ENCODE measurements at regions not wholly inside any gene's neighbourhood (a gene's known extent, or its start where the extent isn't known, plus 50 kb on each side); places are given as distances from the start of the nearest gene placed in this dataset.

DNA sequence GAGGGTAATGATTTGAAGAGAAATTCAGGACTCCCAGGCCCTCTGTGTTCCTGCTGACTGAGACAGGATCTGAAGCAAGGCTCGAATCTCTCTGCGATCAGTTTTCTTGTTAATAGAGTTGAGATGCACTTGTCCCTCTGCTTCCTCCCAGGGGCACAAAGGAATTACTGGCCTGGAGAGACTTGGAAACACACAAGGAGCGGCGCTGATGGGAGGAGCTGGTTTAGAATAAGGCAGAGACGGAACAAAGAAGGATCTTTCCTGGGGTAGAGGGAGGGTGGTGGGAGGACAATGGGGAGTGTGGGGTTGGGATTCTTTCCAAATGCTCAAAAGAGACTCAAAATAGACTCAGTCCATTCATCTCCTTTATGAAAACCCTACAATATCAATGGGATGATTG lies 719.1 kb downstream of the UQCRFS1 start:
- H3K9ac ChIP-seq (ENCODE audit: low read length in 5 of 5) = no peak overlapping the region
- no peak overlapping the region for H3K27ac ChIP-seq (ENCODE audit: low read depth, low read length)
- H3K4me3 ChIP-seq (ENCODE audit: low read depth in 1 of 5, low read length in 5 of 5) = no peak overlapping the region
- no peaks in the 10 kb centered on the region for H3K9me3 ChIP-seq (ENCODE audit: control insufficient read depth in 5 of 5, low read length in 5 of 5)
- H3K4me1 ChIP-seq (ENCODE audit: control insufficient read depth in 5 of 5, insufficient read depth in 5 of 5, low read length in 5 of 5) = no peaks in the 10 kb centered on the region
- peaks cover 0 to 4% (median 3%) of the 10 kb centered on the region in 5 donors for H3K27me3 ChIP-seq (ENCODE audit: control insufficient read depth in 5 of 5, insufficient read depth in 4 of 5, low read length in 5 of 5)
- no peaks in the 10 kb centered on the region for H3K36me3 ChIP-seq (ENCODE audit: control insufficient read depth in 5 of 5, insufficient read depth in 5 of 5, low read length in 5 of 5)

DNA sequence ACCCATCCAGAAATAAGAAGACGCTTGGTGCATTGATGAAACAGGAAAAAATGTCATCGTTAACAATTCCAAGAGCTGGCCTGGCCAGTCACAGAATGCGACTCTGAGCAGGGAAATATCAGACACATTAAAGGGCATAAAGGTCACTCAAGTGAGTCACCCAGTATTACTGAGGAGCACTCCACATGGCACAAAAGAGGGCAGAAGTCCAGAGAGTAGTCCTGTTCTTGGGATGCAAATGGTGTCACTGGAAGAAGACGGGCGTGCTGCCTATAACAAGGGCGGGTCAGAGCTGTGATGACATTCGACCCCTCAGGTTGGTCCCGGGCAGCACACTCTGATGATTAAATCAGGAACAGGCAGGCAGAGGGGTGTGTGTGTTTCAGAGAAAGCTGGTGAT lies 720.3 kb downstream of the UQCRFS1 start:
- Histone ChIP-seq H3K27me3 (ENCODE audit: control insufficient read depth in 5 of 5, insufficient read depth in 4 of 5, low read length in 5 of 5) (peaks cover 0 to 4% (median 3%) of the 10 kb centered on the region in 5 donors), H3K27ac (ENCODE audit: low read depth, low read length) (no peak overlapping the region), H3K36me3 (ENCODE audit: control insufficient read depth in 5 of 5, insufficient read depth in 5 of 5, low read length in 5 of 5) (no peaks in the 10 kb centered on the region), H3K4me1 (ENCODE audit: control insufficient read depth in 5 of 5, insufficient read depth in 5 of 5, low read length in 5 of 5) (no peaks in the 10 kb centered on the region), H3K4me3 (ENCODE audit: low read depth in 1 of 5, low read length in 5 of 5) (no peak overlapping the region), H3K9me3 (ENCODE audit: control insufficient read depth in 5 of 5, low read length in 5 of 5) (no peaks in the 10 kb centered on the region), H3K9ac (ENCODE audit: low read length in 5 of 5) (no peak overlapping the region)

DNA sequence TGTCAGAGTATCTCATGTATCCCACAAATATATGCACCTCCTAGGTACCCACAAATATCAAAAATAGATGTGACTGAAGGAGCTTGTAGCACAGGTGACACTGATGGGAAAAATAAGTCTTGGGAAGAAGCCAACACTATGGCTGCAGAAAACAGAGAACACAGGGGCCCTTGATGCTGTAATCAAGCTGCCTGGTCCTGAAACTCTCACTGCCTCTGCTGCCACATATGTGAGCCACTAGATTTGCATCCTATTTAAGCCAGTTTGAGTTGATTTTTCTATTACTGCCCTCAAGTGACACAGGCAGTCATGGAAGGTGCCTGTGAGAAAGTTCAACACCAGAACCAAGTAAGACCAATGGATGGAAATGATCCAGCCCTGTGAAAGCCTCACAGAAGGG lies 720.8 kb downstream of the UQCRFS1 start:
- Histone ChIP-seq H3K27ac (ENCODE audit: low read depth, low read length) (no peak overlapping the region), H3K9me3 (ENCODE audit: control insufficient read depth in 5 of 5, low read length in 5 of 5) (no peaks in the 10 kb centered on the region), H3K4me1 (ENCODE audit: control insufficient read depth in 5 of 5, insufficient read depth in 5 of 5, low read length in 5 of 5) (no peaks in the 10 kb centered on the region), H3K9ac (ENCODE audit: low read length in 5 of 5) (no peak overlapping the region), H3K27me3 (ENCODE audit: control insufficient read depth in 5 of 5, insufficient read depth in 4 of 5, low read length in 5 of 5) (peaks cover 0 to 4% (median 3%) of the 10 kb centered on the region in 5 donors), H3K36me3 (ENCODE audit: control insufficient read depth in 5 of 5, insufficient read depth in 5 of 5, low read length in 5 of 5) (no peaks in the 10 kb centered on the region), H3K4me3 (ENCODE audit: low read depth in 1 of 5, low read length in 5 of 5) (no peak overlapping the region)

DNA sequence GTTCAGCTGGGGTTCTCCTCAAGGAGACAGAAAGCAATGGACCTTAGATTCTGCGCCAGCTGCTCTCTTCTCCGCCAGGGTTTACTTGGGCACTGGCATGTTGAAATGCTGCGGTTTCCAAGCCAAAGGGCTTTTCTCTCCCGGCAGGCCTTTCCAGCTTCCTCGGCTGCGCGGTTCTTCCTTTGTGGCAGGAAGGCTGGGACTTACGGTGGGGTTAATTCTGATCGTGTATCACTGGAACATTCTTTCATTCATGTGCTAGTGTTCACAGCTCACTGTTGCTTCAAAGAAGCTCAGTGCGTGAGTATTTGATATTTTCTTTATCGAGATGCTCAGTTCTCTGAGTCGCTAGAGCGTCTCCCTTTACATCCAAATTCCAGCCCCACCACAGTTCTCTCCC lies 723.2 kb downstream of the UQCRFS1 start:
- Histone ChIP-seq H3K9ac (ENCODE audit: low read length in 5 of 5) (no peak overlapping the region), H3K27ac (ENCODE audit: low read depth, low read length) (no peak overlapping the region), H3K4me3 (ENCODE audit: low read depth in 1 of 5, low read length in 5 of 5) (no peak overlapping the region), H3K4me1 (ENCODE audit: control insufficient read depth in 5 of 5, insufficient read depth in 5 of 5, low read length in 5 of 5) (peaks cover 0 to 5% (median 0%) of the 10 kb centered on the region in 5 donors), H3K36me3 (ENCODE audit: control insufficient read depth in 5 of 5, insufficient read depth in 5 of 5, low read length in 5 of 5) (no peaks in the 10 kb centered on the region), H3K27me3 (ENCODE audit: control insufficient read depth in 5 of 5, insufficient read depth in 4 of 5, low read length in 5 of 5) (peaks cover 0 to 4% (median 3%) of the 10 kb centered on the region in 5 donors), H3K9me3 (ENCODE audit: control insufficient read depth in 5 of 5, low read length in 5 of 5) (no peaks in the 10 kb centered on the region)

DNA sequence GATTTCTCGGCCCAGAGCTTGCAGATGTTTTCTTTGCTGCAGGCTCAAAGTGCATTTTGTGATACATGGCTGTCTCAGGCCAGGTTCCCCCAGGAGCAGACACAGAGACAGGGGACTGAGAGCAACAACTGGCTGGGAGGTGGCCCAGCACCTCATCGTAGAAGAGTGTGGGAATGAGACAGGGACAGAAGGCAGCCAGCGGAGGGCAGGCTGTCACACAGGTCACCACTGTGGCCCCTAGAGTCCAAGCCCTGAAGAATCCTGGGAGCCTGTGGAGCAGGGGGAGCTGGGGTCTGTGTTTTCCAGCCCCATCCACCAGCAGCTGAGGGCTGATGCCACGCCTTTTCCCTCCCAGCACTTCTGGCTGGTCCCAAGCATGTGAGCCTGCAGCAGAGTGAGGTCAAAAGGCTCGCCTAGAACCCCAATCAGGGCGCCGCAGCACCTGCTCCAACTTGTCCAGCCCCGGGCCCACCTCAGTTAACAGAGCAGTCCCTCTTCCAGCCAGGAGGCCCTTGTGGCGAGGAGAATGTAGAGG lies 723.8 kb downstream of the UQCRFS1 start:
- H3K4me1 ChIP-seq (ENCODE audit: control insufficient read depth in 5 of 5, insufficient read depth in 5 of 5, low read length in 5 of 5) = peaks cover 0 to 5% (median 0%) of the 10 kb centered on the region in 5 donors
- H3K4me3 ChIP-seq (ENCODE audit: low read depth in 1 of 5, low read length in 5 of 5) = no peak overlapping the region
- no peaks in the 10 kb centered on the region for H3K9me3 ChIP-seq (ENCODE audit: control insufficient read depth in 5 of 5, low read length in 5 of 5)
- peaks cover 0 to 4% (median 3%) of the 10 kb centered on the region in 5 donors for H3K27me3 ChIP-seq (ENCODE audit: control insufficient read depth in 5 of 5, insufficient read depth in 4 of 5, low read length in 5 of 5)
- H3K36me3 ChIP-seq (ENCODE audit: control insufficient read depth in 5 of 5, insufficient read depth in 5 of 5, low read length in 5 of 5) = no peaks in the 10 kb centered on the region
- no peak overlapping the region for H3K9ac ChIP-seq (ENCODE audit: low read length in 5 of 5)
- no peak overlapping the region for H3K27ac ChIP-seq (ENCODE audit: low read depth, low read length)

DNA sequence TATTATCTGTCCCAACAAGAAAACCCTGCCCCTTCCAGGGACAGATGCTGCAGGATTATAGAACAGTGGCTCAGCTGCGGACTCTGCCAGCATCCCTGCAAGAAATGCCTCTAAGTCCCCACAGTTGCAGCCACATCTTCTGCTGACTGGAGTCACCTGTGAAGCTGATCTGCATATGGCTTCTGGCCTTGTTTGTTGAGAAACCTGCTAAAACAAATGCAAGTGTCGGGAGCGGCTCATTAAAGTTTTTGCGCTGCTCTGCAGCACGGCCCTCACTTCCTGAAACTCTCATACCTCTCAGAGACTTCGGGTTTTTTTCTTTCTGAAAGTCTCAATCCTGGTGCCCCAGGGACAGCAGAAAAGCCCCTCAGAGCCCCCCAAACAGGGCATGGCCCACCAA lies 725.0 kb downstream of the UQCRFS1 start:
- H3K4me1 ChIP-seq (ENCODE audit: control insufficient read depth in 5 of 5, insufficient read depth in 5 of 5, low read length in 5 of 5) = peaks cover 0 to 5% (median 0%) of the 10 kb centered on the region in 5 donors
- no peak overlapping the region for H3K4me3 ChIP-seq (ENCODE audit: low read depth in 1 of 5, low read length in 5 of 5)
- H3K36me3 ChIP-seq (ENCODE audit: control insufficient read depth in 5 of 5, insufficient read depth in 5 of 5, low read length in 5 of 5) = no peaks in the 10 kb centered on the region
- H3K27me3 ChIP-seq (ENCODE audit: control insufficient read depth in 5 of 5, insufficient read depth in 4 of 5, low read length in 5 of 5) = peaks cover 0 to 4% (median 3%) of the 10 kb centered on the region in 5 donors
- H3K27ac ChIP-seq (ENCODE audit: low read depth, low read length) = no peak overlapping the region
- no peaks in the 10 kb centered on the region for H3K9me3 ChIP-seq (ENCODE audit: control insufficient read depth in 5 of 5, low read length in 5 of 5)
- H3K9ac ChIP-seq (ENCODE audit: low read length in 5 of 5) = no peak overlapping the region

DNA sequence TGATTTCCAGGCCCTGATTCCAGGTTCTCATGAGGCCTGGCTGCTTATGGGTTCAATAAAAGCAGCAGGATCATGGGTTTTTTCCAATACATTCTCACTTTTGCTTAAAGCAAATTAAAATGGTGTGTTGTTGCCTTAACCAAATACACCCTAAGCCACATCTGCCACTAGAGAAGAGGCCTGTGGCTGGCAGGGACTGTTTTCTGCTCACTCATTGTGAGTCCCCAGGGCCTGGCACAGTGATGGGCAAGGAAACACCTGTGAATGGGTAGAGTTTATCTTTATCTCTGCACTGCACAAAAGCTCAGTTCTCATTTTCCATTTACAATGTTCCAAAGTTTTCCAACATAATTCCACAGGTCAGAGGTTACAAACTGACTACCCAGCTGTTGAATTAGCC lies 726.0 kb downstream of the UQCRFS1 start:
- Histone ChIP-seq H3K9me3 (ENCODE audit: control insufficient read depth in 5 of 5, low read length in 5 of 5) (no peaks in the 10 kb centered on the region), H3K36me3 (ENCODE audit: control insufficient read depth in 5 of 5, insufficient read depth in 5 of 5, low read length in 5 of 5) (no peaks in the 10 kb centered on the region), H3K27ac (ENCODE audit: low read depth, low read length) (no peak overlapping the region), H3K27me3 (ENCODE audit: control insufficient read depth in 5 of 5, insufficient read depth in 4 of 5, low read length in 5 of 5) (peaks cover 0 to 4% (median 3%) of the 10 kb centered on the region in 5 donors), H3K4me3 (ENCODE audit: low read depth in 1 of 5, low read length in 5 of 5) (no peak overlapping the region), H3K4me1 (ENCODE audit: control insufficient read depth in 5 of 5, insufficient read depth in 5 of 5, low read length in 5 of 5) (peaks cover 0 to 5% (median 0%) of the 10 kb centered on the region in 5 donors), H3K9ac (ENCODE audit: low read length in 5 of 5) (no peak overlapping the region)

DNA sequence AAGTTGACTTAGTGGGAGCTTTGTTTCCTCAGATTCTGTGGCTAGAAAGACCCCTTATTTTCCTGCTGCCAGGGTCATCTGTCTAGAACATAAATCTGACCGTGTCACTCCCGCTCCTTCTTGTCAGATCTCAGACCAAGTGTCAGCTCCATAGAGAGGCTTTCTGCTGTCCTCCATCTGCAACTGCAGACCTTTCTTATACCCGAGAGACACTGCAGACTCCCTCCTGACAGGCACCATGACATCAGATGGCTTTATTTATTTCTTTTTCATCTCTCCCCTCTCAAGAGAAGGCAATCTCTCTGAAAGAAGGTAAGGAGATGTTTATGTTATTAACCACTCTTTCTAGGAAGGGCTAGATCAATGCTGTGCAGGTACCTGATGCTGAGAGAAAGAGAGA lies 726.5 kb downstream of the UQCRFS1 start:
- Histone ChIP-seq H3K9ac (ENCODE audit: low read length in 5 of 5) (no peak overlapping the region), H3K27ac (ENCODE audit: low read depth, low read length) (no peak overlapping the region), H3K9me3 (ENCODE audit: control insufficient read depth in 5 of 5, low read length in 5 of 5) (no peaks in the 10 kb centered on the region), H3K4me1 (ENCODE audit: control insufficient read depth in 5 of 5, insufficient read depth in 5 of 5, low read length in 5 of 5) (peaks cover 0 to 8% (median 0%) of the 10 kb centered on the region in 5 donors), H3K27me3 (ENCODE audit: control insufficient read depth in 5 of 5, insufficient read depth in 4 of 5, low read length in 5 of 5) (peaks cover 0 to 4% (median 3%) of the 10 kb centered on the region in 5 donors), H3K36me3 (ENCODE audit: control insufficient read depth in 5 of 5, insufficient read depth in 5 of 5, low read length in 5 of 5) (no peaks in the 10 kb centered on the region), H3K4me3 (ENCODE audit: low read depth in 1 of 5, low read length in 5 of 5) (no peak overlapping the region)

DNA sequence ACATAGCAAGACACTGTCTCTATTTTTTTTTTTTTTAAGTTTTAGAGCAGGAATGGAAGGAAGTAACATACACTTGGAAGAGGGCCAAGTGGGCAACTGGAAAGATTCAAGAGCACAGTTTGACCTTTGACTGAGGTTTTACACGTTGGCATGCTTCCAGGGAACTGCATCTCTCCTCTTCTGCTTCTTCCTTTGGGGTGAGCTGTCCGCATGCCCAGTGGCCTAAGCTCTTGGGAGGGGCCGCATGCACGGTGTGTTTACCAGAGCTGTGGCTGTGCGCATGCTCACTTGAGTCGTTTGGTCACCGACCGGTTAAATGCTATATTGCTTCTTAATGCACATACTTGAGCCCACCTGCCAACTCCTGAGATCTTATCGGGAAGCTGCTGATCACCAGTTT lies 727.7 kb downstream of the UQCRFS1 start:
- no peaks in the 10 kb centered on the region for H3K36me3 ChIP-seq (ENCODE audit: control insufficient read depth in 5 of 5, insufficient read depth in 5 of 5, low read length in 5 of 5)
- H3K27me3 ChIP-seq (ENCODE audit: control insufficient read depth in 5 of 5, insufficient read depth in 4 of 5, low read length in 5 of 5) = peaks cover 0 to 4% (median 2%) of the 10 kb centered on the region in 5 donors
- no peak overlapping the region for H3K27ac ChIP-seq (ENCODE audit: low read depth, low read length)
- no peaks in the 10 kb centered on the region for H3K9me3 ChIP-seq (ENCODE audit: control insufficient read depth in 5 of 5, low read length in 5 of 5)
- H3K9ac ChIP-seq (ENCODE audit: low read length in 5 of 5) = no peak overlapping the region
- H3K4me3 ChIP-seq (ENCODE audit: low read depth in 1 of 5, low read length in 5 of 5) = no peak overlapping the region
- H3K4me1 ChIP-seq (ENCODE audit: control insufficient read depth in 5 of 5, insufficient read depth in 5 of 5, low read length in 5 of 5) = peaks cover 0 to 13% (median 0%) of the 10 kb centered on the region in 5 donors

DNA sequence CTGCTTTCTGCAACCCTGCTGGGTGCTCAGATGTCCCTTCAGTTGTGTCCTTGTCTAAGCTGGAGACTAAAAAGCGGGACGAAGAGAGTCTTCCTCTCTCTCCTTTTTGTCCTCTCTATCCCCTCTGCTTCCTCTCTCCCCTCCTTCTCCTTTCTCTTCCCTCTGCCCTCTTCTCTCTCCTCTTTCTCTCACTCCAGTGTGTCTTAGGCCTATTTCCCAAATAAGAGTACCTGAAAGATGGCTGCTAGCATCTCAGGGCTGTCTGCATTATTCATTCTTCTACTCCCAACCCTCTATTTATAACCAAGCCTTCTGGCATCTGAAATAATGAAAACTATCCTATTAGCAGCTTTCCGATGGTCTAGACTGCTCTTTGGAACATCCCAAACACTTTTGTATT lies 729.8 kb downstream of the UQCRFS1 start:
- Histone ChIP-seq H3K9ac (ENCODE audit: low read length in 5 of 5) (no peak overlapping the region), H3K27ac (ENCODE audit: low read depth, low read length) (no peak overlapping the region), H3K4me1 (ENCODE audit: control insufficient read depth in 5 of 5, insufficient read depth in 5 of 5, low read length in 5 of 5) (peaks cover 0 to 13% (median 0%) of the 10 kb centered on the region in 5 donors), H3K27me3 (ENCODE audit: control insufficient read depth in 5 of 5, insufficient read depth in 4 of 5, low read length in 5 of 5) (no peaks in the 10 kb centered on the region), H3K9me3 (ENCODE audit: control insufficient read depth in 5 of 5, low read length in 5 of 5) (no peaks in the 10 kb centered on the region), H3K4me3 (ENCODE audit: low read depth in 1 of 5, low read length in 5 of 5) (no peak overlapping the region), H3K36me3 (ENCODE audit: control insufficient read depth in 5 of 5, insufficient read depth in 5 of 5, low read length in 5 of 5) (no peaks in the 10 kb centered on the region)
